Hematopoietic multipotent progenitor cell treated with erythropoietin and hydrocortisone succinate and interleukin-3 and kit ligand, for 17 days (in vitro differentiated cells): ENCODE measurements at regions not wholly inside any gene's neighbourhood (a gene's known extent, or its start where the extent isn't known, plus 50 kb on each side); places are given as distances from the start of the nearest gene placed in this dataset.
"Not testable (repeated sequence)": the region's sequence is repeated elsewhere in the genome, so short reads cannot be mapped to it uniquely, and the experiment has no call there.

Experiments
- DNase-seq: peaks from one replicate; pipeline ENCODE4 v3.0.0-alpha.2; 2015; ENCODE audit warnings: low spot score

DNA sequence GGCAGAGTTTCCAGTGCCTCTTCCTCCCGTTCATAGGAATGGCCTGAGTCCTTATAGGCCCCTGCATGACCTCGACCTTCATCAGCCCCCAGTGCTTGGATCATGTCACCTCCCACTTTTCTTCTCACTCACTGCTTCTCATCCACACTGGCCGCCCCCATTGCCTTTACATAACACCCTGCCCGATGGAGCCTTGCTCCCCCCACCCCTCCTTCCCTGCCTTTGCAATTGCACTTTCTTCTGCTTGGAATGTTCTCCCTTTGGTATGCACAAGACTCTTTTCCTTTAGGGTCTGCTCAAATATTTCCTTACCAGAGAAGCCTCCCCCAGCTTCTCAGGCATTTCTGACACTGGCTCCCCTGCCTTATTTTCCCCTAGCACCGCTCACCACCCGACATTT, 125.2 kb upstream of the KCNJ6 start:
- DNase-seq: no peak

GRCh38 chr21:38042246-38042645, 126.0 kb upstream of the KCNJ6 start:
- no peak for DNase-seq

DNA sequence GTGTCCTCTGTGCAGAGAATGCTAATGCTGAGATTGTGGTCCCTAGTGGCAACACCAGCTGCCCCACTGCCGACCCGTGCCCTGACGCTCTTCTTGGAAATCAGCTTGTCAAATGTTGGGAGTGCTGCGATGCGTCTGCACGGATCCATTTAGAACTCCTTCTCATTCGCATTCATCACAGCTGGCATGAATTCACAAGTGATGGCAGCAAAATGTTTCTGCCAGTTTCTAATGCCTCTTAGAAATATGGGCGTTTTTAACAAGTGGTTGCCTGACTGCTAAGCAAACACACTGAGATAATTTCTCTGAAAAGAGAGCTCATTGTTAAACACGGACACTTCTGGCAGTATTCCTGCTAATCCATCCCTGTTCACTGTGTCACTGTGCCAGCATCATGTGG, 131.9 kb upstream of the KCNJ6 start:
- DNase-seq: no peak

DNA sequence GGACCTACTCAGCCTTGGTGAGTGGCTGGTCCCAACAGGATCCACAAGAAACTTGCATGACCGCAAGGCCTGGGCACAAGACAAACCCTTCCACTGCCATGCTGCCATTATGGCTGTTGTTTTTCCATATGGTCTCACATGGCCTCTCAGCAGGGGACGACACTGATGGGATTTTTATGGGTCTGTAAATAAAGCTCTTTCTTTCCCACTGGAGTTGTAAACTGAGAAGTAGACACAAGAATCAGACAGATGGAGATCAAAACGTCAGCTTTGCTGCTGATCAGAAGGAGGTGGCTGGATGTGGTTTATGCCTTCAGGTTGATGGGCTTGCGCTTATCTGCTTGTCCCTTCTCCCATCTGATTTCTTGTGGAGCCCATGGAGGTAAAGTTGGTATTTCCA, 138.1 kb upstream of the KCNJ6 start:
- DNase-seq: no peak

- no peak for DNase-seq
These were observed 140.2 kb upstream of the KCNJ6 start for GRCh38 chr21:38056481-38056880.

- no peak for DNase-seq
These were observed 141.4 kb upstream of the KCNJ6 start for GRCh38 chr21:38057626-38058025.

GRCh38 chr21:38060533-38060932, 144.3 kb upstream of the KCNJ6 start:
- DNase-seq: no peak

- DNase-seq: no peak
These were observed 151.0 kb upstream of the KCNJ6 start for GRCh38 chr21:38067086-38067739.

DNA sequence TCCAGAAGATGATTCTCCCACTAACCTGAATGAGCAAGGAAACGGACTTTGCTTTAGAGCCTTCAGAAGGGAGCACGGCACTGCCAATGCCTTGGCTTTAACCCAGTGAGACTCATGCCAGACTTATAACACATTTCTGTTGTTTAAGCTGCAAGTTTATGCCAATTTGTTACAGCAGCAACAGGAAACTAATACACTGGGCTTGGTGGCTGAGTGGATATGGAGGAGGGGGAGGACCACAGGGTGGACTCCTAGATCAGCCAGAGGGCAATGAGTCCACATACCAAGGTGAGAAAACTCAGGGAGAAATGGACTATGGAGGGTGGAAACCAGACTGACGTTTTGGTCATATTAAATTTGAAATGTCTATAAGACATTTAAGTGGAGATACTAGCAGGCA, 156.2 kb upstream of the KCNJ6 start:
- DNase-seq: no peak

DNA sequence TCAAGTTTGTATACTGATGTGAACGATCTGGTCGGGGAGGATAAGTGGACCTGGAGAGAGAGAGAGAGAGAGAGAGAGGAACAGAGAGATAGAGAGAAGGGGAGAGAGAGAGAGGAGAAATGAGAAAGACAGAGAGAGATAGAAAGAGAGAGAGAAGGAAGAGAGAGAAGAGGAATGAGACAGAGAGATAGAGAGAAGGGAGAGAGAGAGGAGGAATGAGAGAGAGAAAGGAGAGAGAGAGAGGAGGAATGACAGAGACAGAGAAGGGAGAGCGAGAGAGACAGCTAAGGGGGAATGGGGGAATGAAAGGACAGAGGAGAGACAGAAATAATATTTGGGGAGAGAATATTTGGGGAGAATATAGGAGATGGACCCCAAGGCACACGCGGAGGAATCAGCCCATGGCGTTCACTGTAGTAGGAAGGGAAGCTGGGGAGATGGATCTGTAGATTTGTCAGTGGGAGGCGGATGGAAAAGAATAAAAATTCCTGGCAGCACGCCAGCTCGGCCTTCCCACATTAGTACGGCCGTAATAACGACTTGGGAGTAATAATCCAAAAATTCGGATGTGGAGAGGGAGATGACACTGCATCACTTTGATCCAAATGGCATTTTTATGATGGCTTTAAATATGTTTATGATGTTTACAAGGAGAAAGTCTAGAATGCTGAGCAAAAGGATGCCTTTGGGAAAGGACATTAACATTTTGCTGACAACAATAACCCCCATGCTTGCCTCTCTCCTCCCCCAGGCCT, 159.8 kb upstream of the KCNJ6 start:
- no peak for DNase-seq

- no peak for DNase-seq
These were observed 161.3 kb upstream of the KCNJ6 start for GRCh38 chr21:38077569-38077968.

DNA sequence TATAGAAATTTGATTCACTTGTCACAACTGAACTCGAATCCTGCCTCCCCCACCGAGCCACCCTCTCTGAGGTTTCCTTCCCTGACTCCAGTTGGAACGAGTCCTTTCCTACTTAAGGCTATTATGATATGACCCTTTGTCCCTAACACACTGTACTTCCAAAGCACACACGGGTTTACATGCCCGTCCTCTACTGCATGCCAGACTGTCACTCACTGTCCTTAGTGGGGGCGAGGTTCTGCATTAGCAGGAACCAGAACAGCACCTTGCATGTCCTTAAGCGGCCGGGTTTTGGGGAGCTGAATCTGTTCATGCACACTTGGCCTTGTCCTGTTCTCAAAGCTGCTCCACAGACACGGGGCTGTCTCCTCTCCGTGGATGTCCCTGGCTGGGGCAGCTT, 164.6 kb upstream of the KCNJ6 start:
- no peak for DNase-seq

DNA sequence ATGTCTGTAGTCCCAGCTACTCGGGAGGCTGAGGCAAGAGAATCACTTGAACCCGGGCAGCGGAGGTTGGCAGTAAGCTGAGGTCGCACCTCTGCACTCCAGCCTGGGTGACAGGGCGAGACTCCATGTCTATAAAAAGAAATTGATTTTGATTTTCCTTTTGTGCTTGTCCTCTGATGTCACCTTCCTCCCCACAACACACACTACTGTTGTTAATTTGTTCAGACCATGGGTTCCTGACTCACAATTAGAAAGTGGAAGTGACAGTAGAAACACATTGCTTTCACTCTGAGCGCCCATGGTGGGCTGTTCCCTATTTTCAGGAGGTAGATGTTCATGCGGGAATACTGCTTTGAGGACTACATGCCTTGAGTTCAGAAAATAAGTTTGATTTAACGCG, 165.5 kb upstream of the KCNJ6 start:
- DNase-seq: no peak

DNA sequence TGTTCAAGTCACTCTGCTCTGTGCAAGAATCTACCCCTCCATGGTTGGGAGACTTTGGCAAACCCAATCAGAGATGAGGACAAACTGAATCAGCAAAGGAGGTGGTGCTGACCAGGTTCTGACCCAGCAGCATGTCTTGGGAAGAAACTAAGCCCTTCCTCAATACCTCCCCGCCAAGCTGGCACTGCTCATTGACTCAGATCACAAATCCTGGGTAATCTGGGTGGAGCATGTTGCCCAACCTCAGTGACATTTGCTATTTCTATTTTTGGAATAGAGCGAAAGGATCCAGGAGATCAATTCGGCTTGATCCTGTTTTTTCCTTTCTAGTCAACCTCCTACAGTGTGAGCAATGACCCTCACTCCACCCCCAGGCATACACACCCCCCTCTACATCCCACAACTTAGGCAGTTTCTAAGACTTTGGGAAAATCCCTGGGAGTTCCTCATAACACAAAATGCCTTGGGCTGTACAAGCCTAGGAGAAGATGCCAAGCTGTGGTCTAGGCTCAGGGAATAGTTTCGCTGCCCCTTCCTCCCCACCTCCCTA, 166.8 kb upstream of the KCNJ6 start:
- no peak for DNase-seq

GRCh38 chr21:38083535-38083934, 167.3 kb upstream of the KCNJ6 start:
- DNase-seq: no peak

DNA sequence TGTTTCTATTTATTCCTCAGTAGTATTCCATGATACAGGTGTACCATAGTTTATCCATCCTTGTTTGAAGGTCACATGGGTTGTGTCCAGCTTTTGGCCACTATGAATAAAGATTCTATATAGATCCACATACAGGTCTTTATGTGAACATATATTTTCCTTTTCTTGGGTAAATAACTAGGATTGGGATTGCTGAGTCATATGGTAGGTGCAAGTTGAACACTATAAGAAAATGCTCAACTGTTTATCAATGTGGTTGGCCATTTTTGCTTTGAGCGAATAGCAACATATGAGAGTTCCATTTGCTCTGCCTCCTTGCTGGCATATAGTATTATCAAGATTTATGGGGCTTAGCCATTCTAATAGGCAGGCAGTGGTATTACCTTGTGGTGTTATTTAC, 170.2 kb upstream of the KCNJ15 start:
- DNase-seq: no peak

DNA sequence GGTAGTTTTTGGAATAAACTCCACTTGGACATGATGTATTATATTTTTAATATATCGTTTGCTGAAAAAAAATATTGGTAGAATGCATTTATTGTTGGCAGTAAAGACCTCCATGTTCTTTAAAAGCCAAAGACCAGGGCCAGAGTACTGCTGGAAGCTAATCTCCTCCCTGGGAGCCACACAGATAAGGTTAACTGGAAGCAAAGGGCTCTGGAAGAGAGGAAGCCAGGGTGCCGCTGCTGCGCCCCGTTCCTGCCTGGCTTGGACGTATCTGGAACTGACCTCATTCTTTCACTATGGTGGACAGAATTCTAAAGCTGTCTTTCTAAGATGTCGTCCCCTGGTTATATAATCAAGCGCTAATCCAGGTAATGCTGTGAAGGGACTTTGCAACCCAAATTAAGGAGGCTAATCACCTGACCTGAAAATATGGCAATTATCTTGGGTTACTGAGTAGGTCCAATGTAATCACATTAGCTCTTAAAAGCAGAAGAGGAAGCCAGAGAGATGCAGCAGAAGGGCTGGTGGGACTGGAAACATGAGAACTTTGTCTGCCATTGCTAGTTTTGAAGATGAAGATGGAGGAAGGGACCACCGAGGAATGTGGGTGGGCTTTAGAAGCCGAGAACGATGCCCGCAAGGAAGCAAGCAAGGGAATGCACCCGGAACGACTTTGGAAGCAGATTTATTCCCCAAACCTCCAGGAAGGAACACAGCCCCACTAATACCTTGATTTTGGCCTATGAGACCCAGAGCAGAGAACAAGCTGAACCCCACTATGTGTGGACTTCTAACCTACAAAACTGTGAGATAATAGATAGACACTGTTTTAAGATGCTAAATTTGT, 167.7 kb upstream of the KCNJ15 start:
- DNase-seq: no peak

DNA sequence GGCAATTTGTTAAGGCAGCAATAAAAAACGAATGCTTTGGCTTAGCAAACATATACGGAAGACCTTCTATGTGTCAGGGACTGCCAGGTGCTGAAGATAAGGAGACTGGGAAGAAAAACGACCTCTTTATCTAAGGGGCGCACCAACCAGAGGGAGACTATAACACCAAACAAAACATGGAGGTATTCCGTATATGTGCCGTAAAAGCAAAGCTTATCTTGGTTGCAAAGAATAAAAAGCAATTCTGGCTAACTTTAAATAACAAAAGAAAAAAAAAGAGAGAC, 167.1 kb upstream of the KCNJ15 start:
- DNase-seq: no peak

DNA sequence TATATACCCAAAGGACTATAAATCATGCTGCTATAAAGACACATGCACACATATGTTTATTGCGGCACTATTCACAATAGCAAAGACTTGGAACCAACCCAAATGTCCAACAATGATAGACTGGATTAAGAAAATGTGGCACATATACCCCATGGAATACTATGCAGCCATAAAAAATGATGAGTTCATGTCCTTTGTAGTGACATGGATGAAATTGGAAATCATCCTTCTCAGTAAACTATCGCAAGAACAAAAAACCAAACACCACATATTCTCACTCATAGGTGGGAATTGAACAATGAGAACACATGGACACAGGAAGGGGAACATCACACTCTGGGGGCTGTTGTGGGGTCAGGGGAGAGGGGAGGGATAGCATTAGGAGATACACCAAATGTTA, 165.7 kb upstream of the KCNJ15 start:
- DNase-seq: not testable (repeated sequence)

DNA sequence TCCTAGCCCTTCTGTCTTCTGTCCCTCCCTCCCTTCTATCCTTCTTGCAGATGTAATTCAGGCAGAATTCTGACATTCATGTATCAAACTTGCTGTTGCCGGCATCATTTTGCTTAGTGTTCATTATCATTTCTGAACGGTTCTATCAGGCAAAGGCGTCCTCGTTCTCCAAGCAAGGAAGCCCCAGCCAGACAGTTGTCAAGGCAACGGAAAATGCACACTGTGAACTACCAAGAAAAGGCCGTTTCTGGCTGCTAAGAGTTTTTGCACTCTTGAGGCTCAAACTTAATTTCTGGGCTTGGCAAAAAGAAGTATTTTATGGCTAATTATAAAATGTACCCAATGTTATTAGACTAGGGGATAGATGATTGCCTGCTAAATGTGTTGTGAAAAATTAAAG, 164.7 kb upstream of the KCNJ15 start:
- DNase-seq: no peak

DNA sequence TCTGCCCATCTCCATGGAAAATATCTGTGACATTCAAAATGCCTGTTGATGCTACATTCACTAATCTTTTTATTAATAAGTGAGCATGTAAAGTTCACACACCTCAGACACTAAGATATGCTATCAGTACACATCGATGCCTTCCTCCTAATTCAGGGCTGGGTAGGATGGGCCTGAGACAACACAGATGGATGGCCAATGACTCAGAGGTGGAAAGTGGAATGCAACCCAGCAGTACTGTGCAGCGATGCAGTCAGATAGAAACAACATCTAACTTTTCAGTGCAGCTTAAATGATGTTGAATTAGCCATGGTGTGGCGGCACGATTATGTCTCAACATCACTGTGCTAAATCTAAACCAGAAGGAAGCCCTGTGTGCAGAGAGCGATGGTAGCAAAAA, 161.6 kb upstream of the KCNJ15 start:
- no peak for DNase-seq

DNA sequence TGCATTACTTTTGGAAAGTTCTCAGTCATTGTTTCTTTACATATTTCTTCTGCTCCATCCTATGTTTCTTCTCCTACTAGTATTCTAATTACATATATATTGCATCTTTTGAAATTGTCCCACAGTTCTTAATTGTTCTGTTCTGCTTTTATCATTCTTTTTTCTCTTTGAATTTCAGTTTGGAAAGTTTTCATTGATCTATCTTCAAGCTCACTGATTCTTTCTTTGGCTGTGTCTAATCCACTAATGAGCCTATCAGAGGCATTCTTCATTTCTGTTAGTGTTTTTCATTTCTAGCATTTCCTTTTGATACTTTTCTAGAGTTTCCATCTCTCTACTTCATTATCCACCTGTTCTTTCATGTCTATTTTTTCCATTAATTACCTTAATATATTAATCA, 159.0 kb upstream of the KCNJ15 start:
- no peak for DNase-seq

DNA sequence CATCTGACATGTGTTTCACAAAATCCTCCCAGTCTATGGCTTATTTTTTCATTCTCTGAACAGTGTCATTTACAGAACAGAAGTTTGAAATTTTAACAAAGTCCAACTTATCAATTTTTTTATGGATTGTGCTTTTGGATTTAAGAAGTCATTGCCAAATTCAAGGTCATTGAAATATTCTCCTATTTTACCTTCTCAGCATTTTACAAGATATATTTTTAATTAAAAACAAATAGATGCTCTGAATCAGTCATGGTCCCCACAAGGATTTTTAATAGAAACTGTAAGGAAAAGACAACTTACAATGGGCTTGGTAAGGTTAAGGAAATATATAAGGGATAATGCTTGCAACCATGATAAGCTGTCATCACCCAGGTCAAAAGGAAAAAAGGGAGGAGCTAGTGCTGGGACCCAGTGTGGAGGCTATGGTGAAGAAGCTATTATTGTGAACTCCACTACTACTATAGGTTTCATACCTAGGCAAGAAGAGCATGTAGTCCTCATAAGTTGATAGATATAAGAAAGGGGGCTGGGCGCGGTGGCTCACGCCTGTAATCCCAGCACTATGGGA, 144.5 kb upstream of the KCNJ15 start:
- no peak for DNase-seq
